Endothelial cell of umbilical vein (primary cell): ENCODE measurements at regions not wholly inside any gene's neighbourhood (a gene's known extent, or its start where the extent isn't known, plus 50 kb on each side); places are given as distances from the start of the nearest gene placed in this dataset.

ENCODE experiments used
- BruUV-seq: library from RNA; stranded (reverse); fragments of 400-500 nt; replicated peaks from 2 replicates; lab custom pipeline; 2021; lab: Mats Ljungman, UMichigan
- CTCF ChIA-PET: fragments of 300-600, 350-600 bp; sonication (Branson Sonifier 250); formaldehyde crosslinking; loops from one replicate; lab custom pipeline; 2021; ENCODE audit warnings: antibody characterized with exemption, inconsistent platforms; lab: Charles Lee
- POLR2A ChIA-PET: fragments of 300-600, 350-600 bp; sonication (Branson Sonifier 250); formaldehyde crosslinking; loops from one replicate; lab custom pipeline; 2021; ENCODE audit warnings: antibody characterized with exemption, inconsistent platforms; lab: Charles Lee
- DNase-seq: peaks from one replicate; pipeline ENCODE4 v3.0.0-alpha.2; 2011; ENCODE audit warnings: low read depth, low spot score
- FAIRE-seq: peaks from 2 replicates; lab custom pipeline; 2011; peaks lifted over from hg19 to GRCh38; lab: Jason Lieb, UNC
- H2AFZ ChIP-seq: 2 replicates; pipeline ENCODE4 v1.6.0; 2012; ENCODE audit warnings: low read depth, low read length, control low read depth, inconsistent platforms
- H3K27ac ChIP-seq: 2 replicates; pipeline ENCODE4 v1.5.1; 2011; ENCODE audit warnings: low read depth, mild to moderate bottlenecking, control low read depth, low read length, moderate library complexity; ENCODE audit not compliant: insufficient read depth
- H3K27me3 ChIP-seq, 2 experiments: 2 replicates each; pipeline versions ENCODE4 v1.6.0 to v1.6.1; 2011; ENCODE audit warnings: low read length in 2 of 2, mixed read lengths in 1 of 2; ENCODE audit not compliant: control insufficient read depth in 2 of 2, insufficient read depth in 2 of 2
- H3K36me3 ChIP-seq, 2 experiments: 2 replicates in 1 of 2; 3 replicates in 1 of 2; pipeline ENCODE4 v1.5.1; 2011; ENCODE audit warnings: low read length in 2 of 2, mild to moderate bottlenecking in 1 of 2, moderate library complexity in 1 of 2; ENCODE audit not compliant: control insufficient read depth in 2 of 2, insufficient read depth in 2 of 2; ENCODE audit errors: extremely low read depth in 1 of 2
- H3K4me1 ChIP-seq: 3 replicates; pipeline ENCODE4 v1.5.1; 2011; ENCODE audit warnings: mild to moderate bottlenecking, low read length; ENCODE audit not compliant: control insufficient read depth, insufficient read depth; ENCODE audit errors: extremely low read depth
- H3K4me2 ChIP-seq: 2 replicates; pipeline ENCODE4 v1.6.1; 2011; ENCODE audit warnings: low read length, control low read depth, mixed read lengths; ENCODE audit not compliant: insufficient read depth
- H3K4me3 ChIP-seq, 3 experiments: fragments of 200-600 bp in 1 of 3; sonication (generic), shearing (Covaris generic) in 1 of 3; replicated peaks in 1 of 3; 2 replicates each; pipeline ENCODE4 v1.5.1; 2011 to 2016; ENCODE audit warnings: control low read depth in 3 of 3, low read length in 3 of 3, mild to moderate bottlenecking in 2 of 3, inconsistent platforms in 1 of 3, low read depth in 1 of 3, moderate library complexity in 1 of 3; ENCODE audit not compliant: insufficient read depth in 1 of 3
- H3K79me2 ChIP-seq: 2 replicates; pipeline ENCODE4 v1.6.0; 2012; ENCODE audit warnings: low read length, inconsistent platforms; ENCODE audit not compliant: control insufficient read depth, insufficient read depth
- H3K9ac ChIP-seq: replicated peaks from 2 replicates; pipeline ENCODE3; 2011; ENCODE audit warnings: low read length, control low read depth; ENCODE audit not compliant: insufficient read depth; ENCODE audit errors: extremely low read depth
- H3K9me1 ChIP-seq: replicated peaks from 3 replicates; pipeline ENCODE4 v1.6.0; 2011; ENCODE audit warnings: mild to moderate bottlenecking, low read length; ENCODE audit not compliant: control insufficient read depth, insufficient read depth; ENCODE audit errors: extremely low read depth
- H3K9me3 ChIP-seq: replicated peaks from 2 replicates; pipeline ENCODE4 v1.5.1; 2012; ENCODE audit warnings: low read length, inconsistent platforms; ENCODE audit not compliant: control insufficient read depth, insufficient read depth
- H4K20me1 ChIP-seq: replicated peaks from 2 replicates; pipeline ENCODE3; 2011; ENCODE audit warnings: mild to moderate bottlenecking, low read length; ENCODE audit not compliant: control insufficient read depth, insufficient read depth; ENCODE audit errors: extremely low read depth
- CTCF ChIP-seq, 2 donors: IDR thresholded peaks; 1 replicate in 1 of 2; 2 replicates in 1 of 2; pipeline ENCODE4 v1.5.1; 2011; ENCODE audit warnings: low read length in 2 of 2, mild to moderate bottlenecking in 2 of 2, moderate library complexity in 2 of 2, control low read depth in 1 of 2, inconsistent platforms in 1 of 2, low read depth in 1 of 2; ENCODE audit not compliant: insufficient read depth in 1 of 2; ENCODE audit errors: extremely low read depth in 1 of 2
- EZH2 ChIP-seq: IDR thresholded peaks from 2 replicates; pipeline ENCODE4 v1.6.1; 2012; ENCODE audit warnings: borderline replicate concordance, low read depth, mild to moderate bottlenecking, moderate library complexity, low read length, inconsistent platforms; ENCODE audit not compliant: severe bottlenecking
- FOS ChIP-seq: IDR thresholded peaks from 2 replicates; pipeline ENCODE4 v1.6.1; 2011; ENCODE audit warnings: mild to moderate bottlenecking, low read length, moderate library complexity, borderline replicate concordance; ENCODE audit not compliant: insufficient read depth
- GATA2 ChIP-seq: IDR thresholded peaks from 2 replicates; pipeline ENCODE4 v1.7.0; 2011; ENCODE audit warnings: low read depth, mild to moderate bottlenecking, moderate library complexity, mixed read lengths, low read length; ENCODE audit not compliant: insufficient read length, insufficient read depth
- JUN ChIP-seq: IDR thresholded peaks from 2 replicates; pipeline ENCODE4 v1.6.1; 2011; ENCODE audit warnings: borderline replicate concordance, low read depth; ENCODE audit not compliant: insufficient read length, insufficient read depth
- MYC ChIP-seq: IDR thresholded peaks from one replicate; pipeline ENCODE4 v1.6.1; 2011; ENCODE audit warnings: mild to moderate bottlenecking, low read depth, low read length
- POLR2A ChIP-seq: IDR thresholded peaks from 2 replicates; pipeline ENCODE4 v1.6.1; 2012; ENCODE audit warnings: low read depth, mild to moderate bottlenecking, control low read depth, low read length
- POLR2AphosphoS5 ChIP-seq: IDR thresholded peaks from 2 replicates; pipeline ENCODE4 v1.6.1; 2012; ENCODE audit warnings: low read depth, mild to moderate bottlenecking, control low read depth, low read length, moderate library complexity; ENCODE audit not compliant: insufficient read depth
- dilution Hi-C: fragments of 300-500 bp; cut with MboI; formaldehyde crosslinking; loops from one replicate; pipeline ENCODE4 v1.15.0; 2019; ENCODE audit warnings: low sequenced_read_pairs; ENCODE audit not compliant: extremely low pct_ligation_motif_present
- intact Hi-C: fragments of 100-400 bp; cut with micrococcal nuclease; formaldehyde crosslinking; loops from one replicate; pipeline ENCODE4 v1.10.0; 2022
- TF ChIP-seq, protein P1 (sequence below): IDR thresholded peaks from 2 replicates; pipeline ENCODE4 v1.6.1; 2011; ENCODE audit not compliant: insufficient read depth, insufficient read length

DNA sequence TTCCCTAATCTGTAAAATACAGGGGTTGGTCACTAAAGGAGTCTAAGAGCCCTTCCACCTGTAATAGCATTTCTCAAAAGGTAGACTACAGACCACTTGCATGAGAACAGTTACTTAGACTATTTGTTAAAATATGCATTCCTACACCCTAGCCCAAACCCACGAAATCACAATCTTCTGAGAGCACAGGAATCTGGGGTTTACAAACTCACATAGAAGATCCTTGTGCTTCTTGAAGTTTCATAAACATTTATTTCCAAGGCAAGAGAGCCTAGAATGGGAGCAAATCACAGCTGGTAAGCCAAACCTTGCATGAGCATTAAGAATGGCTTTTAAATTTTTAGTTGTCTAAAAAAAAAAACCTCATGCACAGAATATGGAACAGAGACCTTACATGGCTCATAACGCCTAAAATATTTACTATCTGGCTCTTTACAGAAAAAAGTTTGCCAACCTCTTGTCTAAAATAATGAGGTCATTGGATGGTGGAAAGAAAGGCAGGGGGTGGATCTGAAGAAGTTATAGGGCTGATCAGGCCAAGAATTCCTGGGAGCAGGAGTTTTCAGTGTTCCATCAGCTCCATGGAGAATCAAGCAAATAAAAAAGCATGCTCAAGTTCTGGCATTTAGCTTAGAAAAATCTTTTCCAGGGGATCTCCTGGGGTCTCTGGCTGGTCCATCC is 133.4 kb downstream of the CCDC34 start:
- Histone ChIP-seq H3K27ac (no peak overlapping the region), H3K9me3 (no peaks in the 10 kb centered on the region), H3K9me1 (no peaks in the 10 kb centered on the region), H3K27me3 (peaks cover 32 to 41% of the 10 kb centered on the region in 2 experiments), H3K79me2 (no peaks in the 10 kb centered on the region), H3K4me3 (no peak overlapping the region), H3K4me2 (no peak overlapping the region), H2AFZ (no peak overlapping the region), H3K9ac (no peak overlapping the region), H3K4me1 (no peaks in the 10 kb centered on the region), H3K36me3 (no peaks in the 10 kb centered on the region), H4K20me1 (no peaks in the 10 kb centered on the region)
- ChIA-PET POLR2A (no interaction called here), CTCF (interaction anchor here (0.8 to 3.3 kb wide), 3 partner anchors 13 to 67 kb away, joined by 3 to 15 read pairs (median 3); no protein-coding TSS in a partner anchor)
- dilution Hi-C loops (no loop called here), intact Hi-C loops (no loop called here)
- FAIRE-seq = no peak
- no peak for DNase-seq
- no TSS peak for BruUV-seq
- TF ChIP-seq FOS = no peak
- TF ChIP-seq POLR2A = no peak
- no peak for TF ChIP-seq MYC
- TF ChIP-seq EZH2 = no peak
- TF ChIP-seq, protein P1, sequence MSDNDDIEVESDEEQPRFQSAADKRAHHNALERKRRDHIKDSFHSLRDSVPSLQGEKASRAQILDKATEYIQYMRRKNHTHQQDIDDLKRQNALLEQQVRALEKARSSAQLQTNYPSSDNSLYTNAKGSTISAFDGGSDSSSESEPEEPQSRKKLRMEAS = no peak
- TF ChIP-seq CTCF (IDR thresholded peaks at IDR 0.05; ENCODE audit: extremely low read depth in 1 of 2, insufficient read depth in 1 of 2, low read depth in 1 of 2, low read length in 2 of 2) = no peak
- no peak for TF ChIP-seq GATA2
- TF ChIP-seq JUN = no peak
- no peak for TF ChIP-seq POLR2AphosphoS5
